ENCODE measurements at regions not wholly inside any gene's neighbourhood (a gene's known extent, or its start where the extent isn't known, plus 50 kb on each side); places are given as distances from the start of the nearest gene placed in this dataset.

GRCh38 chr5:57054671-57055070 lies 102.7 kb upstream of the MIER3 start:
- Histone ChIP-seq H3K27ac (no peak overlapping the region), H3K4me3 (no peak overlapping the region), H3K4me1 (no peaks in the 10 kb centered on the region), H3K4me2 (no peak overlapping the region), H3K9me3 (no peaks in the 10 kb centered on the region)
- DNase-seq (ENCODE audit: low read depth in 1 of 2, low spot score in 1 of 2): no peak
- FAIRE-seq: no peak
- 55% methylated on average over 1 of the region's 1 CpG for WGBS (ENCODE audit: missing lambda C conversion rate)
- TF ChIP-seq POLR2AphosphoS2 (conservative IDR thresholded peaks at IDR 0.05; ENCODE audit: low read length): no peak
- no peak for TF ChIP-seq RNF2 (IDR thresholded peaks at IDR 0.05; ENCODE audit: borderline replicate concordance, low read depth)
- TF ChIP-seq RCOR1 (IDR thresholded peaks at IDR 0.05; ENCODE audit: low read depth, low read length): no peak
- no peak for TF ChIP-seq NPAS2 (CRISPR knock-in tag; IDR thresholded peaks at IDR 0.05; ENCODE audit: borderline replicate concordance)
- TF ChIP-seq USF2 (IDR thresholded peaks at IDR 0.05): no peak
- TF ChIP-seq TFCP2L1 (CRISPR knock-in tag; IDR thresholded peaks at IDR 0.05): no peak
- no peak for TF ChIP-seq PBX3 (IDR thresholded peaks at IDR 0.05)
- TF ChIP-seq PHF8 (IDR thresholded peaks at IDR 0.05; ENCODE audit: borderline replicate concordance, low read depth): no peak
- TF ChIP-seq CHD4 (IDR thresholded peaks at IDR 0.05; ENCODE audit: borderline replicate concordance): no peak
- no peak for TF ChIP-seq HMGXB4 (CRISPR knock-in tag; IDR thresholded peaks at IDR 0.05; ENCODE audit: borderline replicate concordance)
- TF ChIP-seq EHMT2 (IDR thresholded peaks at IDR 0.05; ENCODE audit: low read depth): no peak
- no peak for TF ChIP-seq HOXB13 (CRISPR knock-in tag; IDR thresholded peaks at IDR 0.05; ENCODE audit: low read depth)
- no peak for TF ChIP-seq MAZ (IDR thresholded peaks at IDR 0.05; ENCODE audit: borderline replicate concordance, low read depth, low read length)
- no peak for TF ChIP-seq FOSL2 (IDR thresholded peaks at IDR 0.05)
- TF ChIP-seq FOSL2 (CRISPR knock-in tag; IDR thresholded peaks at IDR 0.05): no peak
- TF ChIP-seq JUN (IDR thresholded peaks at IDR 0.05): no peak
- no peak for TF ChIP-seq SREBF2 (IDR thresholded peaks at IDR 0.05)
- no peak for TF ChIP-seq SMC3 (IDR thresholded peaks at IDR 0.05)
- ChIA-PET POLR2A (no interaction called here), CTCF (interaction anchor here (1.5 kb wide), 1 partner anchor 8 kb away, joined by 8 read pairs; no protein-coding TSS in a partner anchor)
- ATAC-seq: no peak

GRCh38 chr5:57055731-57056130 lies 103.8 kb upstream of the MIER3 start:
- Histone ChIP-seq H3K4me1 (no peaks in the 10 kb centered on the region), H3K4me2 (no peak overlapping the region), H3K9me3 (no peaks in the 10 kb centered on the region), H3K27ac (no peak overlapping the region), H3K4me3 (no peak overlapping the region)
- ChIA-PET POLR2A (no interaction called here), CTCF (no interaction called here)
- FAIRE-seq: no peak
- no peak for ATAC-seq
- WGBS (ENCODE audit: missing lambda C conversion rate): 63% methylated on average over 1 of the region's 1 CpG
- no peak for DNase-seq (ENCODE audit: low read depth in 1 of 2, low spot score in 1 of 2)
- TF ChIP-seq TFCP2L1 (CRISPR knock-in tag; IDR thresholded peaks at IDR 0.05) (no peak), PBX3 (IDR thresholded peaks at IDR 0.05) (no peak), BHLHE40 (IDR thresholded peaks at IDR 0.05; ENCODE audit: low read depth, low read length) (no peak), REST (IDR thresholded peaks at IDR 0.05) (no peak), FOSB (CRISPR knock-in tag; IDR thresholded peaks at IDR 0.05) (no peak), EHMT2 (IDR thresholded peaks at IDR 0.05; ENCODE audit: low read depth) (no peak), USF2 (IDR thresholded peaks at IDR 0.05) (no peak), HOXA7 (CRISPR knock-in tag; IDR thresholded peaks at IDR 0.05) (no peak), KDM1A (IDR thresholded peaks at IDR 0.05; ENCODE audit: low read depth) (no peak), SMC3 (IDR thresholded peaks at IDR 0.05) (no peak), TP53 (CRISPR knock-in tag; IDR thresholded peaks at IDR 0.05) (no peak), CTCF (IDR thresholded peaks at IDR 0.05) (no peak), RARB (CRISPR knock-in tag; IDR thresholded peaks at IDR 0.05) (no peak), HOXB13 (CRISPR knock-in tag; IDR thresholded peaks at IDR 0.05; ENCODE audit: low read depth) (no peak)

All from A549 (cell line).